ENCODE measurements at regions not wholly inside any gene's neighbourhood (a gene's known extent, or its start where the extent isn't known, plus 50 kb on each side); places are given as distances from the start of the nearest gene placed in this dataset.

- TF ChIP-seq CTCF (IDR thresholded peaks at IDR 0.05; ENCODE audit: low read depth, low read length, poor library complexity, severe bottlenecking) = no peak
- TF ChIP-seq EZH2phosphoT487 (IDR thresholded peaks at IDR 0.05; ENCODE audit: borderline replicate concordance, low read length) = no peak
- no peaks in the 10 kb centered on the region for H3K79me2 ChIP-seq (ENCODE audit: control insufficient read depth, low read length)
- no peak overlapping the region for H3K4me2 ChIP-seq (ENCODE audit: low read length)
- no peak overlapping the region for H3K4me3 ChIP-seq (ENCODE audit: low read length)
- H3F3A ChIP-seq (ENCODE audit: control insufficient read depth, insufficient read depth) = no peaks in the 10 kb centered on the region
- H3K36me3 ChIP-seq (ENCODE audit: control insufficient read depth, low read length) = no peaks in the 10 kb centered on the region
- no peaks in the 10 kb centered on the region for H4K20me1 ChIP-seq (ENCODE audit: control insufficient read depth, insufficient read depth, low read depth, low read length)
- no peaks in the 10 kb centered on the region for H3K4me1 ChIP-seq (ENCODE audit: control insufficient read depth, low read length)
- no peaks in the 10 kb centered on the region for H3K9me3 ChIP-seq (ENCODE audit: control insufficient read depth, insufficient read depth, low read length)
- no peak overlapping the region for H3K27ac ChIP-seq (ENCODE audit: low read depth, low read length)
- no peaks in the 10 kb centered on the region for H3K27me3 ChIP-seq (ENCODE audit: control insufficient read depth, low read length)
- no peaks in the 10 kb centered on the region for H3K9me2 ChIP-seq (replicated peaks; ENCODE audit: control insufficient read depth, low read length)
Measured at GRCh38 chr11:19631712-19632498, 80.7 kb upstream of the NAV2 start.

GRCh38 chr11:19628018-19628417 lies 84.6 kb upstream of the NAV2 start:
- no peak overlapping the region for H3K4me3 ChIP-seq (ENCODE audit: low read length)
- no peaks in the 10 kb centered on the region for H3K4me1 ChIP-seq (ENCODE audit: control insufficient read depth, low read length)
- no peaks in the 10 kb centered on the region for H4K20me1 ChIP-seq (ENCODE audit: control insufficient read depth, insufficient read depth, low read depth, low read length)
- H3K9me3 ChIP-seq (ENCODE audit: control insufficient read depth, insufficient read depth, low read length) = no peaks in the 10 kb centered on the region
- no peaks in the 10 kb centered on the region for H3K36me3 ChIP-seq (ENCODE audit: control insufficient read depth, low read length)
- H3K27me3 ChIP-seq (ENCODE audit: control insufficient read depth, low read length) = no peaks in the 10 kb centered on the region
- H3K9me2 ChIP-seq (replicated peaks; ENCODE audit: control insufficient read depth, low read length) = no peaks in the 10 kb centered on the region
- H3K27ac ChIP-seq (ENCODE audit: low read depth, low read length) = no peak overlapping the region
- TF ChIP-seq CTCF (IDR thresholded peaks at IDR 0.05; ENCODE audit: low read depth, low read length, poor library complexity, severe bottlenecking) (no peak), EZH2phosphoT487 (IDR thresholded peaks at IDR 0.05; ENCODE audit: borderline replicate concordance, low read length) (no peak)
- no peaks in the 10 kb centered on the region for H3K79me2 ChIP-seq (ENCODE audit: control insufficient read depth, low read length)
- no peaks in the 10 kb centered on the region for H3F3A ChIP-seq (ENCODE audit: control insufficient read depth, insufficient read depth)
- no peak overlapping the region for H3K4me2 ChIP-seq (ENCODE audit: low read length)

- no peaks in the 10 kb centered on the region for H3K4me1 ChIP-seq (ENCODE audit: control insufficient read depth, low read length)
- no peak overlapping the region for H3K27ac ChIP-seq (ENCODE audit: low read depth, low read length)
- no peaks in the 10 kb centered on the region for H4K20me1 ChIP-seq (ENCODE audit: control insufficient read depth, insufficient read depth, low read depth, low read length)
- no peaks in the 10 kb centered on the region for H3F3A ChIP-seq (ENCODE audit: control insufficient read depth, insufficient read depth)
- no peaks in the 10 kb centered on the region for H3K79me2 ChIP-seq (ENCODE audit: control insufficient read depth, low read length)
- H3K4me3 ChIP-seq (ENCODE audit: low read length) = no peak overlapping the region
- H3K27me3 ChIP-seq (ENCODE audit: control insufficient read depth, low read length) = no peaks in the 10 kb centered on the region
- H3K9me2 ChIP-seq (replicated peaks; ENCODE audit: control insufficient read depth, low read length) = no peaks in the 10 kb centered on the region
- TF ChIP-seq EZH2phosphoT487 (IDR thresholded peaks at IDR 0.05; ENCODE audit: borderline replicate concordance, low read length) (no peak), CTCF (IDR thresholded peaks at IDR 0.05; ENCODE audit: low read depth, low read length, poor library complexity, severe bottlenecking) (no peak)
- H3K4me2 ChIP-seq (ENCODE audit: low read length) = no peak overlapping the region
- H3K36me3 ChIP-seq (ENCODE audit: control insufficient read depth, low read length) = no peaks in the 10 kb centered on the region
- no peaks in the 10 kb centered on the region for H3K9me3 ChIP-seq (ENCODE audit: control insufficient read depth, insufficient read depth, low read length)
Measured at GRCh38 chr11:19627566-19627965, 85.1 kb upstream of the NAV2 start.
